Keratinocyte (primary cell): ENCODE measurements at regions not wholly inside any gene's neighbourhood (a gene's known extent, or its start where the extent isn't known, plus 50 kb on each side); places are given as distances from the start of the nearest gene placed in this dataset.

ENCODE experiments used
- DNase-seq: peaks from one replicate; pipeline ENCODE4 v3.0.0-alpha.2; 2011; ENCODE audit warnings: low read depth, missing footprints, low spot score
- FAIRE-seq: peaks from 2 replicates; lab custom pipeline; 2011; peaks lifted over from hg19 to GRCh38; lab: Jason Lieb, UNC
- H2AFZ ChIP-seq: 2 replicates; pipeline ENCODE4 v1.6.0; 2012; ENCODE audit warnings: low read length, control low read depth, inconsistent platforms; ENCODE audit not compliant: control insufficient read depth
- H3K27ac ChIP-seq: 2 replicates; pipeline ENCODE4 v1.5.1; 2011; ENCODE audit warnings: low read length; ENCODE audit not compliant: control insufficient read depth, insufficient read depth
- H3K27me3 ChIP-seq: 3 replicates; pipeline ENCODE4 v1.6.0; 2011; ENCODE audit warnings: low read length; ENCODE audit not compliant: control insufficient read depth, insufficient read depth; ENCODE audit errors: extremely low read depth
- H3K36me3 ChIP-seq, 2 experiments: 2 replicates in 1 of 2; 3 replicates in 1 of 2; pipeline ENCODE4 v1.5.1; 2011; ENCODE audit warnings: low read length in 2 of 2, mild to moderate bottlenecking in 1 of 2; ENCODE audit not compliant: control insufficient read depth in 2 of 2, insufficient read depth in 2 of 2; ENCODE audit errors: extremely low read depth in 1 of 2
- H3K4me1 ChIP-seq: 3 replicates; pipeline ENCODE4 v1.5.1; 2011; ENCODE audit warnings: low read length; ENCODE audit not compliant: control insufficient read depth, insufficient read depth; ENCODE audit errors: extremely low read depth
- H3K4me2 ChIP-seq: 3 replicates; pipeline ENCODE4 v1.6.0; 2011; ENCODE audit warnings: low read depth, low read length; ENCODE audit not compliant: control insufficient read depth, insufficient read depth; ENCODE audit errors: extremely low read depth
- H3K4me3 ChIP-seq, 3 experiments: fragments of 200-600 bp in 1 of 3; sonication (generic) in 1 of 3; 2 replicates in 2 of 3; 3 replicates in 1 of 3; pipeline ENCODE4 v1.5.1; 2011 to 2016; ENCODE audit warnings: low read length in 3 of 3, mild to moderate bottlenecking in 3 of 3, control low read depth in 2 of 3, inconsistent platforms in 1 of 3, low read depth in 1 of 3, mixed read lengths in 1 of 3, mixed run types in 1 of 3, moderate library complexity in 1 of 3; ENCODE audit not compliant: control insufficient read depth in 2 of 3, insufficient read depth in 2 of 3; ENCODE audit errors: extremely low read depth in 1 of 3
- H3K79me2 ChIP-seq: 2 replicates; pipeline ENCODE4 v1.6.0; 2012; ENCODE audit warnings: low read length; ENCODE audit not compliant: control insufficient read depth, insufficient read depth
- H3K9ac ChIP-seq: 3 replicates; pipeline ENCODE4 v1.6.0; 2011; ENCODE audit warnings: low read length; ENCODE audit not compliant: control insufficient read depth, insufficient read depth; ENCODE audit errors: extremely low read depth
- H3K9me1 ChIP-seq: 3 replicates; pipeline ENCODE4 v1.6.0; 2011; ENCODE audit warnings: low read length; ENCODE audit not compliant: control insufficient read depth, insufficient read depth; ENCODE audit errors: extremely low read depth
- H3K9me3 ChIP-seq: 2 replicates; pipeline ENCODE4 v1.5.1; 2012; ENCODE audit warnings: low read depth, low read length; ENCODE audit not compliant: control insufficient read depth
- H4K20me1 ChIP-seq: 3 replicates; pipeline ENCODE4 v1.6.0; 2011; ENCODE audit warnings: low read length; ENCODE audit not compliant: control insufficient read depth, insufficient read depth; ENCODE audit errors: extremely low read depth
- EZH2 ChIP-seq: IDR thresholded peaks from one replicate; pipeline ENCODE4 v1.6.1; 2012; ENCODE audit warnings: inconsistent platforms, mild to moderate bottlenecking, low read length, moderate library complexity
- dilution Hi-C: fragments of 300-500 bp; cut with MboI; formaldehyde crosslinking; loops from one replicate; pipeline ENCODE4 v1.7.0; 2020; ENCODE audit warnings: low sequenced_read_pairs; ENCODE audit not compliant: extremely low pct_ligation_motif_present
- TF ChIP-seq, protein P1 (sequence below), 3 experiments: IDR thresholded peaks in 1 of 3; conservative IDR thresholded peaks in 1 of 3; optimal IDR thresholded peaks in 1 of 3; 2 replicates in 2 of 3; 3 replicates in 1 of 3; pipeline versions ENCODE3 to v1.5.1; 2011; ENCODE audit warnings: low read length in 3 of 3, mild to moderate bottlenecking in 3 of 3, moderate library complexity in 2 of 3, control low read depth in 1 of 3, inconsistent platforms in 1 of 3; ENCODE audit not compliant: insufficient read depth in 2 of 3; ENCODE audit errors: extremely low read depth in 1 of 3

GRCh38 chr11:28713850-28714249 lies 605.7 kb downstream of the METTL15 start:
- FAIRE-seq, result no peak
- Histone ChIP-seq H3K27ac (no peak overlapping the region), H3K9me3 (no peaks in the 10 kb centered on the region), H4K20me1 (no peaks in the 10 kb centered on the region), H3K9ac (no peak overlapping the region), H3K4me2 (no peak overlapping the region), H3K4me3 (no peak overlapping the region), H3K4me1 (no peaks in the 10 kb centered on the region), H3K9me1 (no peaks in the 10 kb centered on the region), H3K79me2 (no peaks in the 10 kb centered on the region), H3K27me3 (no peaks in the 10 kb centered on the region), H2AFZ (no peak overlapping the region), H3K36me3 (no peaks in the 10 kb centered on the region)
- TF ChIP-seq EZH2, result no peak
- TF ChIP-seq, protein P1, sequence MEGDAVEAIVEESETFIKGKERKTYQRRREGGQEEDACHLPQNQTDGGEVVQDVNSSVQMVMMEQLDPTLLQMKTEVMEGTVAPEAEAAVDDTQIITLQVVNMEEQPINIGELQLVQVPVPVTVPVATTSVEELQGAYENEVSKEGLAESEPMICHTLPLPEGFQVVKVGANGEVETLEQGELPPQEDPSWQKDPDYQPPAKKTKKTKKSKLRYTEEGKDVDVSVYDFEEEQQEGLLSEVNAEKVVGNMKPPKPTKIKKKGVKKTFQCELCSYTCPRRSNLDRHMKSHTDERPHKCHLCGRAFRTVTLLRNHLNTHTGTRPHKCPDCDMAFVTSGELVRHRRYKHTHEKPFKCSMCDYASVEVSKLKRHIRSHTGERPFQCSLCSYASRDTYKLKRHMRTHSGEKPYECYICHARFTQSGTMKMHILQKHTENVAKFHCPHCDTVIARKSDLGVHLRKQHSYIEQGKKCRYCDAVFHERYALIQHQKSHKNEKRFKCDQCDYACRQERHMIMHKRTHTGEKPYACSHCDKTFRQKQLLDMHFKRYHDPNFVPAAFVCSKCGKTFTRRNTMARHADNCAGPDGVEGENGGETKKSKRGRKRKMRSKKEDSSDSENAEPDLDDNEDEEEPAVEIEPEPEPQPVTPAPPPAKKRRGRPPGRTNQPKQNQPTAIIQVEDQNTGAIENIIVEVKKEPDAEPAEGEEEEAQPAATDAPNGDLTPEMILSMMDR (optimal IDR thresholded peaks at IDR 0.05 in 1 of 3, IDR thresholded peaks at IDR 0.05 in 1 of 3, conservative IDR thresholded peaks at IDR 0.05 in 1 of 3; ENCODE audit: extremely low read depth in 1 of 3, insufficient read depth in 2 of 3, low read length in 3 of 3), result no peak
- no peak for DNase-seq
- dilution Hi-C loops, result no loop called here

- Histone ChIP-seq H4K20me1 (no peaks in the 10 kb centered on the region), H2AFZ (no peak overlapping the region), H3K9me1 (no peaks in the 10 kb centered on the region), H3K4me3 (no peak overlapping the region), H3K27ac (no peak overlapping the region), H3K9ac (no peak overlapping the region), H3K4me2 (no peak overlapping the region), H3K4me1 (no peaks in the 10 kb centered on the region), H3K9me3 (no peaks in the 10 kb centered on the region), H3K27me3 (no peaks in the 10 kb centered on the region), H3K79me2 (no peaks in the 10 kb centered on the region), H3K36me3 (no peaks in the 10 kb centered on the region)
- dilution Hi-C loops, result no loop called here
- DNase-seq, result no peak
- FAIRE-seq, result no peak
- TF ChIP-seq, protein P1 (optimal IDR thresholded peaks at IDR 0.05 in 1 of 3, IDR thresholded peaks at IDR 0.05 in 1 of 3, conservative IDR thresholded peaks at IDR 0.05 in 1 of 3; ENCODE audit: extremely low read depth in 1 of 3, insufficient read depth in 2 of 3, low read length in 3 of 3), result no peak
- no peak for TF ChIP-seq EZH2
These were observed 599.9 kb downstream of the METTL15 start for GRCh38 chr11:28708075-28708474.
